Hepatocyte (in vitro differentiated cells): ENCODE measurements at regions not wholly inside any gene's neighbourhood (a gene's known extent, or its start where the extent isn't known, plus 50 kb on each side); places are given as distances from the start of the nearest gene placed in this dataset.

Experiments used
- CTCF ChIP-seq: fragments of 200-600 bp; sonication (generic); IDR thresholded peaks from 2 replicates; pipeline ENCODE4 v1.5.1; 2016; ENCODE audit warnings: antibody characterized with exemption, mild to moderate bottlenecking; ENCODE audit not compliant: poor library complexity
- EZH2 ChIP-seq: fragments of 200-600 bp; sonication (generic); IDR thresholded peaks from 2 replicates; pipeline ENCODE4 v1.6.1; 2016; ENCODE audit warnings: antibody characterized with exemption, mild to moderate bottlenecking, borderline replicate concordance
- EZH2phosphoT487 ChIP-seq: fragments of 200-600 bp; sonication (generic); IDR thresholded peaks from one replicate; pipeline ENCODE4 v1.6.1; 2018; ENCODE audit warnings: antibody characterized with exemption, mild to moderate bottlenecking, low read depth, moderate library complexity; ENCODE audit not compliant: unreplicated experiment, severe bottlenecking

DNA sequence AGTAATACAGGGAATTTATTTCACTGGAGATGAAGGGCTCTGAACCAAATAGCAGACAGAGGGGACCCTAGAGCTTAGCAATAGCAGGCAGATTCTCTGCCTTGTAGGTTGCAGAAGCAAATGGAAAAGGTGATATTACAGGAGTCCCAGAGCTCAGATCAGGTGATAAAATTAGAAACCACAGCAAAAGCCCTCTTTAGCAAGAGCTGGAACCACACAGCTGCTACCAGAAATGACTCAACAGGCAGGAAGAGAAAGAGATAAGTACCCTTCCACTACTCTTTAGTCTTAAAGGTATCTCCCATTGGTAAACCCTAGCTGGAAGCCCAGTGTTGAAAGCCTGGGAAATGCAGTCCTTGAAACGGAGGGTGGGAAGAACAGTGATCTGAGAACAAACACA is 535.6 kb upstream of the GHITM start:
- no peak for TF ChIP-seq EZH2
- no peak for TF ChIP-seq CTCF
- TF ChIP-seq EZH2phosphoT487: no peak
